GM23338 (cell line): ENCODE measurements at regions not wholly inside any gene's neighbourhood (a gene's known extent, or its start where the extent isn't known, plus 50 kb on each side); places are given as distances from the start of the nearest gene placed in this dataset.

Experiments used
- CREB1 ChIP-seq: fragments of 250-450 bp; sonication (Bioruptor Pico); IDR thresholded peaks from 2 replicates; pipeline ENCODE4 v1.5.0; 2020; ENCODE audit warnings: low read depth, mild to moderate bottlenecking, moderate library complexity
- EZH2 ChIP-seq: fragments of 200-600 bp; sonication (generic); IDR thresholded peaks from one replicate; pipeline ENCODE4 v1.8.0; 2017; ENCODE audit warnings: antibody characterized with exemption, mild to moderate bottlenecking, low read depth; ENCODE audit not compliant: unreplicated experiment
- EZH2phosphoT487 ChIP-seq: fragments of 200-600 bp; sonication (generic); IDR thresholded peaks from one replicate; pipeline ENCODE4 v1.8.1; 2018; ENCODE audit warnings: antibody characterized with exemption; ENCODE audit not compliant: unreplicated experiment
- JUNB ChIP-seq: IDR thresholded peaks from one replicate; pipeline ENCODE4 v1.6.1; 2016; ENCODE audit warnings: antibody characterized with exemption; ENCODE audit not compliant: unreplicated experiment
- NANOG ChIP-seq: IDR thresholded peaks from 2 replicates; pipeline ENCODE4 v1.6.1; 2016; ENCODE audit warnings: antibody characterized with exemption, borderline replicate concordance
- POLR2AphosphoS5 ChIP-seq: IDR thresholded peaks from 2 replicates; pipeline ENCODE4 v1.6.1; 2016; ENCODE audit warnings: antibody characterized with exemption, low read depth
- TF ChIP-seq, protein P1 (sequence below), 2 experiments: fragments of 200-600 bp in 1 of 2; sonication (generic) in 1 of 2; conservative IDR thresholded peaks; 2 replicates each; pipeline versions ENCODE4 v1.5.1 to v1.6.1; 2016 to 2017; ENCODE audit warnings: antibody characterized with exemption in 2 of 2, low read depth in 2 of 2, mild to moderate bottlenecking in 2 of 2, moderate library complexity in 1 of 2
- TF ChIP-seq, protein P2 (sequence below): IDR thresholded peaks from one replicate; pipeline ENCODE4 v1.6.1; 2018; ENCODE audit warnings: antibody characterized with exemption; ENCODE audit not compliant: unreplicated experiment
- TF ChIP-seq, protein P3 (sequence below): IDR thresholded peaks from 2 replicates; pipeline ENCODE4 v1.6.1; 2016; ENCODE audit warnings: antibody characterized with exemption

DNA sequence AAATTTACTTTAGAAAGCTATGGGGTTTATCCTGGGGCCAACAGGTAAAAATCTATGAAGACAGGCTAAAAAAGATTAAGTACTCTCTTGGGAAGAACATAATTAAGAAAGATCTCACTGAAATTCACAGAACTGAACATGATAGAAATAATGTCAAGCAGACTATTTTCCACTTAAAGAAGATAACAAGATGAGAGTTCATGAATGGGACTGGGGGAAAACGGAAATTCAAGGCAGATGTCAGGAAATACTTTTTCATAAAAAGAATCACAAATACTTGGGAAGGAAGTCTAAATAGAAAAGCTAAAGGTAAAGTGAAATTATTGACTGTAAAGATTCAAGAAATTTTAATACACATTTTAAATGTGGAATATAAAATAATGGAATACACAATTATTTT, 737.6 kb downstream of the EPHA3 start:
- TF ChIP-seq, protein P1, sequence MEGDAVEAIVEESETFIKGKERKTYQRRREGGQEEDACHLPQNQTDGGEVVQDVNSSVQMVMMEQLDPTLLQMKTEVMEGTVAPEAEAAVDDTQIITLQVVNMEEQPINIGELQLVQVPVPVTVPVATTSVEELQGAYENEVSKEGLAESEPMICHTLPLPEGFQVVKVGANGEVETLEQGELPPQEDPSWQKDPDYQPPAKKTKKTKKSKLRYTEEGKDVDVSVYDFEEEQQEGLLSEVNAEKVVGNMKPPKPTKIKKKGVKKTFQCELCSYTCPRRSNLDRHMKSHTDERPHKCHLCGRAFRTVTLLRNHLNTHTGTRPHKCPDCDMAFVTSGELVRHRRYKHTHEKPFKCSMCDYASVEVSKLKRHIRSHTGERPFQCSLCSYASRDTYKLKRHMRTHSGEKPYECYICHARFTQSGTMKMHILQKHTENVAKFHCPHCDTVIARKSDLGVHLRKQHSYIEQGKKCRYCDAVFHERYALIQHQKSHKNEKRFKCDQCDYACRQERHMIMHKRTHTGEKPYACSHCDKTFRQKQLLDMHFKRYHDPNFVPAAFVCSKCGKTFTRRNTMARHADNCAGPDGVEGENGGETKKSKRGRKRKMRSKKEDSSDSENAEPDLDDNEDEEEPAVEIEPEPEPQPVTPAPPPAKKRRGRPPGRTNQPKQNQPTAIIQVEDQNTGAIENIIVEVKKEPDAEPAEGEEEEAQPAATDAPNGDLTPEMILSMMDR (conservative IDR thresholded peaks at IDR 0.05; ENCODE audit: low read depth in 2 of 2) = no peak
- no peak for TF ChIP-seq CREB1 (CRISPR knock-in tag)
- TF ChIP-seq JUNB = no peak
- TF ChIP-seq, protein P2, sequence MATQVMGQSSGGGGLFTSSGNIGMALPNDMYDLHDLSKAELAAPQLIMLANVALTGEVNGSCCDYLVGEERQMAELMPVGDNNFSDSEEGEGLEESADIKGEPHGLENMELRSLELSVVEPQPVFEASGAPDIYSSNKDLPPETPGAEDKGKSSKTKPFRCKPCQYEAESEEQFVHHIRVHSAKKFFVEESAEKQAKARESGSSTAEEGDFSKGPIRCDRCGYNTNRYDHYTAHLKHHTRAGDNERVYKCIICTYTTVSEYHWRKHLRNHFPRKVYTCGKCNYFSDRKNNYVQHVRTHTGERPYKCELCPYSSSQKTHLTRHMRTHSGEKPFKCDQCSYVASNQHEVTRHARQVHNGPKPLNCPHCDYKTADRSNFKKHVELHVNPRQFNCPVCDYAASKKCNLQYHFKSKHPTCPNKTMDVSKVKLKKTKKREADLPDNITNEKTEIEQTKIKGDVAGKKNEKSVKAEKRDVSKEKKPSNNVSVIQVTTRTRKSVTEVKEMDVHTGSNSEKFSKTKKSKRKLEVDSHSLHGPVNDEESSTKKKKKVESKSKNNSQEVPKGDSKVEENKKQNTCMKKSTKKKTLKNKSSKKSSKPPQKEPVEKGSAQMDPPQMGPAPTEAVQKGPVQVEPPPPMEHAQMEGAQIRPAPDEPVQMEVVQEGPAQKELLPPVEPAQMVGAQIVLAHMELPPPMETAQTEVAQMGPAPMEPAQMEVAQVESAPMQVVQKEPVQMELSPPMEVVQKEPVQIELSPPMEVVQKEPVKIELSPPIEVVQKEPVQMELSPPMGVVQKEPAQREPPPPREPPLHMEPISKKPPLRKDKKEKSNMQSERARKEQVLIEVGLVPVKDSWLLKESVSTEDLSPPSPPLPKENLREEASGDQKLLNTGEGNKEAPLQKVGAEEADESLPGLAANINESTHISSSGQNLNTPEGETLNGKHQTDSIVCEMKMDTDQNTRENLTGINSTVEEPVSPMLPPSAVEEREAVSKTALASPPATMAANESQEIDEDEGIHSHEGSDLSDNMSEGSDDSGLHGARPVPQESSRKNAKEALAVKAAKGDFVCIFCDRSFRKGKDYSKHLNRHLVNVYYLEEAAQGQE = no peak
- no peak for TF ChIP-seq EZH2phosphoT487
- TF ChIP-seq EZH2 = no peak
- no peak for TF ChIP-seq POLR2AphosphoS5
- TF ChIP-seq, protein P3, sequence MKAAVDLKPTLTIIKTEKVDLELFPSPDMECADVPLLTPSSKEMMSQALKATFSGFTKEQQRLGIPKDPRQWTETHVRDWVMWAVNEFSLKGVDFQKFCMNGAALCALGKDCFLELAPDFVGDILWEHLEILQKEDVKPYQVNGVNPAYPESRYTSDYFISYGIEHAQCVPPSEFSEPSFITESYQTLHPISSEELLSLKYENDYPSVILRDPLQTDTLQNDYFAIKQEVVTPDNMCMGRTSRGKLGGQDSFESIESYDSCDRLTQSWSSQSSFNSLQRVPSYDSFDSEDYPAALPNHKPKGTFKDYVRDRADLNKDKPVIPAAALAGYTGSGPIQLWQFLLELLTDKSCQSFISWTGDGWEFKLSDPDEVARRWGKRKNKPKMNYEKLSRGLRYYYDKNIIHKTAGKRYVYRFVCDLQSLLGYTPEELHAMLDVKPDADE = no peak
- no peak for TF ChIP-seq NANOG
